HEK293 (cell line): ENCODE measurements at regions not wholly inside any gene's neighbourhood (a gene's known extent, or its start where the extent isn't known, plus 50 kb on each side); places are given as distances from the start of the nearest gene placed in this dataset.
"Not testable (repeated sequence)": the region's sequence is repeated elsewhere in the genome, so short reads cannot be mapped to it uniquely, and the experiment has no call there.

Experiments used
- ZNF530 ChIP-seq: fragments of 450-650 bp; formaldehyde crosslinking; IDR thresholded peaks from 2 replicates; pipeline ENCODE4 v1.5.1; 2016; ENCODE audit warnings: low read depth, missing biosample characterization, missing genetic modification characterization
- ZNF629 ChIP-seq: fragments of 450-650 bp; formaldehyde crosslinking; IDR thresholded peaks from 2 replicates; pipeline ENCODE4 v1.5.1; 2017; ENCODE audit warnings: missing biosample characterization, missing genetic modification characterization
- TF ChIP-seq, protein P1 (sequence below): fragments of 450-650 bp; formaldehyde crosslinking; IDR thresholded peaks from 2 replicates; pipeline ENCODE4 v1.5.1; 2016; ENCODE audit warnings: missing biosample characterization, missing genetic modification characterization

- not testable (repeated sequence) for TF ChIP-seq ZNF629, ZNF530 (tag by site-specific recombination)
- TF ChIP-seq, protein P1, sequence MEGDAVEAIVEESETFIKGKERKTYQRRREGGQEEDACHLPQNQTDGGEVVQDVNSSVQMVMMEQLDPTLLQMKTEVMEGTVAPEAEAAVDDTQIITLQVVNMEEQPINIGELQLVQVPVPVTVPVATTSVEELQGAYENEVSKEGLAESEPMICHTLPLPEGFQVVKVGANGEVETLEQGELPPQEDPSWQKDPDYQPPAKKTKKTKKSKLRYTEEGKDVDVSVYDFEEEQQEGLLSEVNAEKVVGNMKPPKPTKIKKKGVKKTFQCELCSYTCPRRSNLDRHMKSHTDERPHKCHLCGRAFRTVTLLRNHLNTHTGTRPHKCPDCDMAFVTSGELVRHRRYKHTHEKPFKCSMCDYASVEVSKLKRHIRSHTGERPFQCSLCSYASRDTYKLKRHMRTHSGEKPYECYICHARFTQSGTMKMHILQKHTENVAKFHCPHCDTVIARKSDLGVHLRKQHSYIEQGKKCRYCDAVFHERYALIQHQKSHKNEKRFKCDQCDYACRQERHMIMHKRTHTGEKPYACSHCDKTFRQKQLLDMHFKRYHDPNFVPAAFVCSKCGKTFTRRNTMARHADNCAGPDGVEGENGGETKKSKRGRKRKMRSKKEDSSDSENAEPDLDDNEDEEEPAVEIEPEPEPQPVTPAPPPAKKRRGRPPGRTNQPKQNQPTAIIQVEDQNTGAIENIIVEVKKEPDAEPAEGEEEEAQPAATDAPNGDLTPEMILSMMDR (tag by site-specific recombination): not testable (repeated sequence)
Measured at GRCh38 chr2:201946746-201947145, 86.9 kb upstream of the FZD7 start.
